ENCODE measurements at regions not wholly inside any gene's neighbourhood (a gene's known extent, or its start where the extent isn't known, plus 50 kb on each side); places are given as distances from the start of the nearest gene placed in this dataset.
"Not testable (repeated sequence)": the region's sequence is repeated elsewhere in the genome, so short reads cannot be mapped to it uniquely, and the experiment has no call there.

DNA sequence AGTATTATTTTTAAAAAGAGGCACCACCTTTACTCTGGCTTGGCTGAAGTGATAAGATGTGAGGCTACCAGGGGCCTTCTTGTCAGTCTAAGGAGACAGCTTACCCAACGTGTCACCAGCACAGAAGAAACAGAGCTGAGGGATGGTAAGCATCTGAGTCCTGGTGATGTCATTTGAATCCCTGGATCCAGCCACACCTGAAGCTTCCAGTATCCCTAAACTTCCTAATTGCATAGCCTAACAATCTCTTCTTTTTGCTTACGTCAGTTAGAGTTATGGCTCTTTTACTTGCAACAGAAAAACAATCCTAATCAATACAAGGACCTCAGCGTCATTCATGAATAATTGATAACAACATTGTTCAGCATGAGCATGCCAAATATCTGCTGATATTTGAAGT is 436.6 kb downstream of the SHISA9 start:
- DNase-seq: no peak

DNA sequence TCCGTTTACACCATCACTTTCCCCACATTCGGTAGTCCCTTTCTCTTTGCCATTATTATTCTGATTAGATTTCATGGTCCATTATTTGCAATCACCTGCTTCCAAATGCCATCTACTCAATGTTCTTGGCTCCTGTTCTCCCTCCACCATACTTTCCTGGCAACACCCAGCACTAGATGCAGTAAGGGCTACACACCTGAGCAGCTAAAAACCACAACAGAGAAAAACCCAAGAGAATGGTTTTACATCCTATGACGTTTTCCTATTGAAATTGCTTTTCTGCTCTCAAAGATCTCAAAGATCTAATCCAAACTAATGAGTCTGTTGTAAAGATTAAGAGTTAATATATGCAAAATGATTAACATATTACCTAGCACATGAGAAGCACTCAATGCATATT is 441.3 kb downstream of the SHISA9 start:
- DNase-seq: no peak

DNA sequence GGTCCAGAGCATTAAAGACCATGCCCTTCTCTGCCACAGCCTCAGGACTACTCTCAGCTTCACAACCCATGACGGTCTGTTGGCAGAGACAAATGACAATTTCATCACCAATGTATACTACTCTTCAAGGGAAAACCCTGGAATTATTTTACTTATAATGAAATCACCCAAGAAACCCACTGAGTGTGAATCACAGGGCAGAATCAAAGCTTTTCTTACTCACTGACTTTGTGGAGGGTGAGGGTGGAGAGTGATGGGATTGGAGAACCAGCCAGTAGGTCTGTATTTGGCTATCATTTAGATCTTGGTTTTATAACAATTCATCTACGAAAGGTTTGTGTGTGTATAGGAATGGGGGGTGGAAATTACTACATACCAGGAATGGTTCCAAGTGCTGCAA is 442.6 kb downstream of the SHISA9 start:
- DNase-seq: no peak

DNA sequence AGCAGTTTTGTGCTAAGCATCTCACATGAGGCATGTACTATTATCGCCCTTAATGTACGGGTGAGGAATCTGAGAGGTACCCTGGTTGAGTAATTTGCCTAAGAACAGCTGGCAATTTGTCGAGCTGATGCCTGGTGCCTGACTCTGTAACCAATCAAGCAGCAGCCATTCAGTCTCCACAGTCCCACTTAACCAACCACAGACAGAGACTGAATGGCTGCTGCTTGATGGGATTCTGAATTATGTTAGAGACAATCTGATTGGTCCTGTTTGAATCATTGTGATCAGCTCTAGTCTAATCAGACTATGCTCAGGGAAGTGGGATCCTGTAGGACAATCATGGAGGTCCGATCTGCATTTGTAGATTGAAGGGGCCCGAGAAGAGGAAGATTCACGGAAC is 447.0 kb downstream of the SHISA9 start:
- no peak for DNase-seq

DNA sequence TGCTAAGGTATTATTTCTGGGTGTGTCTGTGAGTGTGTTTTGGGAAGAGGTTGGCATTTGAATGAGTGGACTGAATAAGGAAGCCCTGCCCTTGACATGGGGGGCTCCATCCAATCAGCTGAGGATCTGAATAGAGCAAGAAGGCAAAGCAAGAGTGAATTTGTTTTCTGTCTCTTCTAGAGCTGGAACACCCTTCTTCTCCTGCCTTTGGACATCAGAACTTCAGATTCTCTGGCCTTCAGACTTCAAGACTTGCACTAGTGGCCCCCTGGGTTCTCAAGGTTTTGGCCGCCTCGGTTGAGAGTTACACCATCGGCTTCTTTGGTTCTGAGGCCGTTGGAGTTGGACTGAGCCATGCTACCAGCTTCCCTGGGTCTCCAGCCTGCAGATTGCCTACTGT is 448.6 kb downstream of the SHISA9 start:
- no peak for DNase-seq

DNA sequence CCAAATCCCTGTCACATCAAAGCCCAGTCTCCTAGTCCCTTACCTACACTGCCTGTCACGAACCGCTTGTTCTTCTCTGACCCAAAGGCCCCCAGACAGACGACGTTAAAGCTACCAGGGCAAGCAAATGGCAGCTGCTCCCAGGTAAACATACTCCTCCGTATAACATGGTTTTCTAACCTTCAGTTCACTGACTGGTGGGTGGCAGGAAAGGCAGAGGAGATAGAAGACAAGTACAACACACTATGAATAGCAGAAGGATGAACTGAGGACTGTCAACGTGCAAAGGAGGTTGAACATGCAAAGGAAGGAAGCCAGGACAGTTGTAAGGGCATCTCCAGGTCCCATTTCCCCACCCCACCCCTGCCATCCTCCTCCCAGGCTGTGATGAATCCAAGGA is 449.8 kb downstream of the SHISA9 start:
- no peak for DNase-seq

DNA sequence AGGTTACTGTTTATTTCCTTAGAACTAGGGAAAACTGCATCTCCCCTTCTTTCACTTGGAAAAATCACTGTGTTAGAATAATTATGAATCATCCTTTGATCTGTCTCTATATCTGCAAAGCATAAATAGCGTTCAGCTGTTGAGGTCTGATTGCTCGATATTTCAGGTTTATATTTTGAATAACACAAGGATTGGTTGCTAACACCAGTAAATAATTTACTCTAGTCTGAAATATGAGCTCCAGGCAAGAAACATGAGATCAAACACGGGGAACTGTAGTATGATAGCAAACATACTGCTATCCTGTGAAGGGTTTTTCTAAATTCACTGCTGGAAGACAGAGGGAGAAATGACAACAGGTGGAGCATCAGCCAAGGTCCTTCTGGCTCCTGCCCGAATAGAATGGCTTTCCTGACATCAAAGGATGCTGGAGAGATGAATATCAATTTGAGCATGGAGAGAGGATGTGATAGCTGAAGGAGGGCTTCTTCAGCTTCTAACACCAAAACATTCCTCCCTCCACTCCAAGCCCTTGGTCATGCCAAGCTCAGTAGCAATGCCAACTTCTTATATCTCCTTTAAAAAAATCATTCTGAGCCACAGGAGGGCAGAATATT is 450.3 kb downstream of the SHISA9 start:
- no peak for DNase-seq

DNA sequence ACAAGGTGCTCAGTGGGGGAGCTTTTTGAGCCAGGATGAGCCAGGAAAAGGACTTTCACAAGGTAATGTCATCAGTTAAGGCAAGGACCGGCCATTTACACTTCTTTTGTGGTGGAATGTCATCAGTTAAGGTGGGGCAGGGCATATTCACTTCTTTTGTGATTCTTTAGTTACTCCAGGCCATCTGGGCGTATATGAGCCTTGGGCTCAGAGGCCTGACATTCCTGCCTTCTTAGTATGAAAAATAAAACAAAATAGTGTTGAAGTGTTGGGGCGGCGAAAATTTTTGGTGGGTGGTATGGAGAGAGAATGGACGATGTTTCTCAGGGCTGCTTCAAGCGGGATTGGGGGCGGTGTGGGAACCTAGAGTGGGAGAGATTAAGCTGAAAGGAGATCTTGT is 451.4 kb downstream of the SHISA9 start:
- DNase-seq: not testable (repeated sequence)

DNA sequence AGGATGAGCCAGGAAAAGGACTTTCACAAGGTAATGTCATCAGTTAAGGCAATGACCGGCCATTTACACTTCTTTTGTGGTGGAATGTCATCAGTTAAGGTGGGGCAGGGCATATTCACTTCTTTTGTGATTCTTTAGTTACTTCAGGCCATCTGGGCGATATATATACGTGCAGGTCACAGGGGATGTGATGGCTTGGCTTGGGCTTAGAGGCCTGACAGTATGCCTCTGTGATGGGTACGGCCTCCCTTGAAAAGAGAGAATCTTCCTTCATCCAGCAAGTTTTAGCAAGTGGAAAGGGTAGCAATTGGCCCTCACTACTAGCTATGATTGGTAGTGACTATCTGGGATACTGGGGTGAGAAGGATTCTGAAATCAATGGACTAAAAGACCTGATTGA is 456.4 kb downstream of the SHISA9 start:
- not testable (repeated sequence) for DNase-seq

DNA sequence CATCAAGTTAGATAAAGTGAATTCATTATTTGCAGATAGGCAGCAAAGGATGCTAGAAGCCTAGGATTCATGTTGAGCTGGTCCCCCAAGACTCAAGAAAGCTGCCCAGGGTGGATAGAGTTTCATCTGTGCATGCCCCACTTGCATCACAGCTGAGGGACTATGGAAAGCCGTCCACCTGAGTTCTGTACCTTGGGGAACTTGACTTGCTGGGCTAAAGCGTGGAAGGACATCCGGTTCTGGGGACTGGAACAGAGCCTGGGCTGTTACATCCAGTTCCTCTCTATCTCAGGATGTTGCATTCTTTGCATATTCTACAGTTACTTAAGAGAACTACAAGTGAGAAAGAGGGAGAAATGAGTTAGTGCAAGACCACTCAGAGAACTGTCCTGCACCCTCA is 458.4 kb downstream of the SHISA9 start:
- no peak for DNase-seq

DNA sequence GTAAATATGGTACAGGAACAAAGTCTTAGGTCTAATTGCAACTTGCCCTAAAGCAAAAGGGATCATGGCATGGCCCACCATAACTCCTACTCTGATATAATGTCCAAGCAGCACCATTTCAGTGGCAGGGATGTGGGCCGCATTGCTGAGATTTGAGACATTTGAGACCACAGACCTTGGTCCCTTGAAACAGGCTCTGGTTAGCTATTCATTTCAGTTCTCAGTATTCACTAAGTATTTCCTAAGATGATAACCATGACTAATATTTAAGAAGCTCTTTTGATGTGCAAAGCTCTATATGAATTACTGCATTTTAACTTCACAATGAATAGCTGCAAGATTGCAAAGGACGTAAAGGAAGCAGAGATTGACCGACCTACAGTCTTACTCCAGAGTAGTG is 471.0 kb downstream of the SHISA9 start:
- no peak for DNase-seq

DNA sequence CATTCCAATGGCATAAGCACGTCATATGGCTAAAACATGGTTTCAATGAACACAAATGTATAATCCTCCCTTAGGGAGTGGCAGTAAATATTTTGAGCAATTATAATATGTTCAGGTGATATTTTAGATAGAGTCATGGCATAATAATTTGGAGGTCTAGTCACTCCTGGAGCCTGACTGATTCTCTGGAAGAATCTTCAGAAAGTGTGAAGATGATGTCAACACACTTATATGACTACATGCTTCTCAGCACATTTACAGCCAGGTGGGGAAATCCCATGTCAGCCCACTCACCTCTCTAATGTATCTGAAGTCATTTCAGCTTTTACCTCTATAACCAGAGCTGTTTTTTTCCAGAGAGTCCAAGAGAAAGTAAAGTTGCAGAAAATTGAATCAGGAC is 474.8 kb downstream of the SHISA9 start:
- DNase-seq: no peak

DNA sequence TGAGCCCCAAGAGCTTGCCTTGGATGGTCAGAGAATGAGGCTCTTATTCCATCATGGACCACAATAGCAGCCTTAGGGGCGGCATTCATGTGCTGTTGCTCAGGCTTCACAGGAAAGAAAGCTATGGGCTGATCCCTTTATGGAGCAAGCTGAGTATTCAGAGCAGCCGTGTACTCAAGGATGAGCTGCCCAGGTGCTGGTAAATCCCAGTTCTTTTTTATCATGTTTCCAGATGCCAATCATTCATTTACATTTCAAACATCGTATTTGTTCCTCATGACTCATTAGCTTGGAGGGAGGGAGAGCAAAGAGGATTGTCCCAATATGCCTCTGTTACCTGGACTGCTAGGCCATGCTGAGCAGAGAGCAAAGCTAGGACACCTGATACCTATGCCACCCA is 475.7 kb downstream of the SHISA9 start:
- no peak for DNase-seq

DNA sequence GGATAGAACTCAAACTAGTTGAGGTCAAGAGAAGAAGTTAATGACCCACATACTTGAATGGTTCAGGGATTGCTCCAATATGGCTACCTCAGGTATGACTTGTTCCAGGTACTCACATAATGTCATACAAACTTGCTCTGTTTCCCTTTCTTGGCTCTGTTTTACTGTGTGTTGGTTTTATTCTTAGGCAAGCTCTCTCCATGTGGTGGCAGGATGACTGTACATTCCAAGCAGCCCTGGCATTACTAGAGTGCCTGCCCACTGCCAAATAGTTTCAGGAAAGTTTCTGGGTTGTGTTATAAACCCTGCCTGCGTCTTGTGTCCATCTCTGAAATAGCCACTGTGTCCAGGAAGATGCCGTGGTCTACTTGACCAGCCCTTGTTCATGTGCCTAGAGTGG is 476.8 kb downstream of the SHISA9 start:
- DNase-seq: no peak

DNA sequence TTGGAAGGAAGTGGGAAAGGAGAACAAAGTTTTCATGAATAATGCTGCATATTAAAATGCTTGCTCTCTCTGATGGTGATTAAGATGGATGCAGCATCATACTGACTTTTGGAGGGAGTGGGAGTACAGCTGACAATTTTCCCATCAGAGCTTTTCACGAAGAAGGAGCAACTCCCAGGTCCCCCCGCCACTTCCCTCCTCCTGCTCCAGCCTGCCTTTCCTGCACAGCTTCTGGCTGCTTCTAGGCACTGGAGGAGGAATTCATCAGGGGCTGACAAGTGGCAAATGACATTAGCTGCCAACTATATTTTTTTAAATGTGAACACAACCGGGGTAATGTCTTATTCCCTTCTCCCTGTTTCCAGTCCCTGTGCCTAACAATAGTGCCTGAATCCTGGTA is 477.9 kb downstream of the SHISA9 start:
- DNase-seq: no peak

DNA sequence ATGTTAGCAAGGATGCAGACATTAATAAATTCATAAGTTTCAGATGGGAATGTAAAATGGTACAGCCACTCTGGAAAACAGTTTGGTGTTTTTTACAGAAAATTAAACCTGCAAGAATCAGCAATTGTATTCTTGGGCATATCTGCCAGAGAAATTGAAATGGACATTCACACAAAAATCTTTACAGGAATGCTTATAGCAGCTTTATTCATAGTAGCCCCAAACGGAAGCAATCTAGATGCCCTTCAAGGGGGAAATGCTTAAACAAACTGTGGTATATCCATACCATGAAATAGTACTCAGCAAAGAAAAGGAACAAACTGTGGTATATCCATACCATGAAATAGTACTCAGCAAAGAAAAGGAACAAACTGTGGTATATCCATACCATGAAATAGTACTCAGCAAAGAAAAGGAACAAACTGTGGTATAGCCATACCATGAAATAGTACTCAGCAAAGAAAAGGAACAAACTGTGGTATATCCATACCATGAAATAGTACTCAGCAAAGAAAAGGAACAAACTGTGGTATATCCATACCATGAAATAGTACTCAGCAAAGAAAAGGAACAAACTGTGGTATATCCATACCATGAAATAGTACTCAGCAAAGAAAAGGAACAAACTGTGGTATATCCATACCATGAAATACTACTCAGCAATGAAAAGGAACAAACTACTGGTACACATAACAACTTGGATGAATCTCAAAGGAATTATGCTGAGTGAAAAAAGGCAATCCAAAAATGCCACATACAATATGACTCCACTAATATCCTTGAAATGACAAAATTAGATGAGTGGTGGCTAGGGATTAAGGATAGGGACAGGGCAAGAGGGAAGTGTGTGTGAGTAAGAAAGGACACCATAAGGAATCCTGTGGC is 484.0 kb downstream of the SHISA9 start:
- not testable (repeated sequence) for DNase-seq

DNA sequence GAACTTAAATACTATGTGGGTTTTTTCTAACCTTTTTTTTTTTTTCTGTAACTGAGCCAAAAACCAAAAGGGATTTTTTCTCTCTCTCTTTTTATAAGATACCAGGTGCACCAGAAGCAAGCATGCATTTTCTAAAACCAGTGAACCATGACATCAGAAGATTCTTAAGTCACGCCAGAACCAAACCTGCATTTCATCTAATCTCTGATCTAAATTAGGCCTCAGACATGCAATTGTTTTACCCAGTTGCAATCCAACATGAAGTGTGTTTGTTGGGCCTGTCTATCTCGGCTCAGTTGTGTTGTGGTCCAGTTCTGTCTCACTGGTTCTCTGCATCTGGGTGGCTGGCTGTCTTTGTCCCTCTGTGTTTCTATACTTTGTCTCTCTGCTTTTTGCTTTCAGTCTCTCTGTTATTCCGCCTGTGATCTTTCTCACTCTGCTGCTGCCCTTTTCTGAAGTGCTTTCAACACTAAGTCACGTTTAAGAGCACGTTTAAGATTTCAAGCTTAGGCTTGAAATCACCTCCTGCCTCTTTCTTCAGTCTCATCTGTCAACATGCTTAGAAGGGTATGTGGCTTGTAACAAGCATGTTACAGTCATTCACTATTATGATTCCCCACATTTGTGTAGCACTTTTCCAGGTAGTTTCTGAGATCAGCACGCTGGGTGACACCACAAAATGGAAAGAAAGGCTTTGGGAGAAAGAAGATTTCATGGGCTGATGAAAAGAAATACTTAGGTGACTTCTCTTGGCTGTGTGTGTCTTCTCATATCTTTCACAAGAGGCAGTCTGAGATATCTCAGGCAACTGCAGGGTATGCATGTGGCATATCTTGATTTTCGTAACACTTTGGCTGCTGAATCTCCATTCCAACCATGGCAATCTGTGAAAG is 488.9 kb downstream of the SHISA9 start:
- no peak for DNase-seq

DNA sequence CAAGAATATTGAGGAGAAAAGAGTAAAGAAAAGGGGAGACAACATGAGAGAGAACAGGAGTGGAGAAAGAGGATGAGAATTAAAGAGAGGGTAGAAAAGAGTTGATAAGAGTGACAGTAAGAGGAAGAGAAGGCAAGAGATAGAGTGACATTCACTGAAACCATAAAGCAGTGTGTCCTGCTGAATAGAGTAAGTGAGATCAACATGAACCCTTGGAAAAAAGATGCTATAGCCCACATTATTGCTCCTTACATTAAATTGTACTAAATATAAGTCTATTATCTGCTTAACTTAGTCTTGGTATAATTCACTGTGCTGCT is 489.5 kb downstream of the SHISA9 start:
- DNase-seq: no peak

DNA sequence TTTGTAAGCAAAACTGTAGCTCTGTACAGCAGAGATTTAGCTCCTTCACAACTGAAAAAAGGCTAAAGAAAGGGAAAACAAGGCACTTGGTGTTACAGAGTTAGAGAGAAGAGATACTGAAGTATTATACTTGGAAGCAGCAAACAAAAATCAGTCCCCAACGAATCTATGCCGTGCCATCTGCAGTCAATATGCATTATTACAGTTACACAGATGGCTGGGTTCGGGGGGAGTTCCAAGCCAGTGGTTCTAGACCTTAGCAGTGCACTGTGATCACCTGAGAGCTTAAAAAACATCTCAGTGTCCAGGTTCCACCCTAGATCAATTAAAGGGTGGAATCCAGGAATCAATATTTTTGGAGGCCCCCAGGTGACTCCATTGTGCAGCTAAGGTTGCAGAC is 489.9 kb downstream of the SHISA9 start:
- DNase-seq: no peak

DNA sequence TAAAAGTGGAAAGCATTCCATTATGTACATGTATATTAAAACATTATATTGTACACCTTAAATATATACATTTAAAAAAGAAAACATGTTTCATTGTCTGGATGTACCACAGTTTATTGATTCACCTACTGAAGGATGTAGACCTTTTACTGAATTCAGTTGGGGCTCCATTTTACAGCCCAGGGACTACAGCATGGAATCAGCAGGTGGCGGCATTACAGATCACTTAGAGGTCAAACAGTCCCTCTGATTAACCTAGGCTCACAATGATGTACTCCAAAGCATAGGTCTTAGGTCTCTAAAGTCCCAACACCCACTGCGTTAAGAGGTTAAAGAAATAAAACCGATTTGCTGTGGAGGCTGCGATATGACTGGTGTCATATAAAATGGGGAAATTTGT is 490.9 kb downstream of the SHISA9 start:
- DNase-seq: no peak

DNA sequence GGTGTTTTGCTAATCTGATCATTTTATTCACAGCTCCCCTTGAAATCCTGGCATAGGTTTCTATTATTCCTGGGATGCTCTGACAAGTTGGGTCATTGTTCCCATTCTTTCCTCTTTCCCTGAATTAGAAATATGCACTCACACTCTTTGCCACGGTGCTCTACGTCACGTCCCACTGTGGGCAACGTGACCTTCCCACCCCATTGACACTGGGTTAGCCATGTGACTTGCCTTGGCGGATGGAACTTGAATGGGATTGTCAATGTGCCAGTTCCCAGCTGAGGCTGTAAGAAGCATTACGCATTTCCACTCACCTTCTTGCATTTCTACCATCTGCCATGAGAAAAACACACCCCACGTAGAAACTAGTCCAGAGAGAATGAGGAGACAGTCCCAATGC is 492.4 kb downstream of the SHISA9 start:
- DNase-seq: no peak

DNA sequence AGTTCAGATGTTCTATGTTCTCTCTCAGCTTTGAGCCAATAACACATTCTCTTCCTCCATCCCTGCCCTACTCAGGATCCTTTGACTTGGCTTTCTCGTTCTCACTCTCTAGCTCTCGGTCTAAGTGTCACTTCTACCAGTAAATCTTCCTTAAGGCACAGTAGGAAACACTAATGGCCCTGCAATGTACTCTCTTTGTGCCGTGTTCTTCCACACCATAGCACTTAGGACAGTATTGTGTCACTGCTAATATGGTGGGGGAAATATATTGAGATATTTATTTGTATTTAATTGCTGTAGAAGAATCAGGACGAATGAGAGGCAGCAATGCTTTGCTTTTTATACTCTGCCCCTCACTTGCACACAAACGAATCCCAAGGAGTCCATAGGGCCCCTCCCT is 493.1 kb downstream of the SHISA9 start:
- no peak for DNase-seq

DNA sequence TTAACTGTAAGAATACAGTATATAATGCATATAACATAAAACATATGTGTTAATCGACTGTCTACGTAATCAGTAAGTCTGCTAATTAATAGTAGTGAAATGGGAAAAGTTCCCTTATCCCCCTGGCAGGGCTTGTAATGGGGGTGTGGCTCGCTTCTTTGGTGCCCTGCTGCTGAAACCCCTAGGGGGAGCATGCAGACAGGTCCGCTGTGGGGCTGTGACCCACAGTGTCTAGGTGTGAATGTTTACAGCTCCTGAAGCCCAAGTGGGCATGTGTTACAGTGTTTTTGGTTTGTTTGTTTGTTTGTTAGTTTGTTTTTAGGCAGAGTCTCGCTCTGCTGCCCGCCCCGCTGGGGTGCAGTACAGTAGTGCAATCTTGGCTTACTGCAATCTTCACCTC is 495.7 kb downstream of the SHISA9 start:
- no peak for DNase-seq

DNA sequence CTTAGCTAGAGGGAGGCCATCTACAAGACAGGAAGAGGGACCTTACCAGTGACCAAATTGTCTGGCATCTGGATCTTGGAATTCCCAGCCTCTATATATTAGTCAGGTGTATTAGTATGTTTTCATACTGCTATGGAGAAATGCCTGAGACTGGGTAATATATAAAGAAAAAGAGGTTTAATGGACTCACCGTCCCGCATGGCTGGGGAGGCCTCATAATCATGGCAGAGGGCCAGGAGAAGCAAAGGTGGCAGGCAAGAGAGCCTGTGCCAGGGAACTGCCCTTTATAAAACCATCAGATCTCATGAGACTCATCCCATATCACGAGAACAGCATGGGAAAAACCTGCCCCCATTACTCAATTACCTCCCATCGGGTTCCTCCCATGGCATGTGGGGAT is 500.2 kb downstream of the SHISA9 start:
- DNase-seq: no peak
